Gastrocnemius medialis (tissue), 4 donors: ENCODE measurements at regions not wholly inside any gene's neighbourhood (a gene's known extent, or its start where the extent isn't known, plus 50 kb on each side); places are given as distances from the start of the nearest gene placed in this dataset.

Source experiments
- POLR2A ChIP-seq, 2 donors: fragments of 450-650 bp; IDR thresholded peaks; one replicate each; pipeline ENCODE4 v1.6.1; 2017; ENCODE audit warnings: antibody characterized with exemption in 2 of 2, mild to moderate bottlenecking in 2 of 2, moderate library complexity in 2 of 2
- TF ChIP-seq, protein P1 (sequence below), 5 experiments: fragments of 450-650 bp in 3 of 5; fragments of 200-600 bp in 2 of 5; sonication (generic) in 2 of 5; IDR thresholded peaks in 4 of 5; conservative IDR thresholded peaks in 1 of 5; 1 replicate in 4 of 5; 2 replicates in 1 of 5; pipeline ENCODE4 v1.5.1; 2016 to 2019; ENCODE audit warnings: antibody characterized with exemption in 5 of 5, mild to moderate bottlenecking in 3 of 5, moderate library complexity in 3 of 5

- TF ChIP-seq, protein P1, sequence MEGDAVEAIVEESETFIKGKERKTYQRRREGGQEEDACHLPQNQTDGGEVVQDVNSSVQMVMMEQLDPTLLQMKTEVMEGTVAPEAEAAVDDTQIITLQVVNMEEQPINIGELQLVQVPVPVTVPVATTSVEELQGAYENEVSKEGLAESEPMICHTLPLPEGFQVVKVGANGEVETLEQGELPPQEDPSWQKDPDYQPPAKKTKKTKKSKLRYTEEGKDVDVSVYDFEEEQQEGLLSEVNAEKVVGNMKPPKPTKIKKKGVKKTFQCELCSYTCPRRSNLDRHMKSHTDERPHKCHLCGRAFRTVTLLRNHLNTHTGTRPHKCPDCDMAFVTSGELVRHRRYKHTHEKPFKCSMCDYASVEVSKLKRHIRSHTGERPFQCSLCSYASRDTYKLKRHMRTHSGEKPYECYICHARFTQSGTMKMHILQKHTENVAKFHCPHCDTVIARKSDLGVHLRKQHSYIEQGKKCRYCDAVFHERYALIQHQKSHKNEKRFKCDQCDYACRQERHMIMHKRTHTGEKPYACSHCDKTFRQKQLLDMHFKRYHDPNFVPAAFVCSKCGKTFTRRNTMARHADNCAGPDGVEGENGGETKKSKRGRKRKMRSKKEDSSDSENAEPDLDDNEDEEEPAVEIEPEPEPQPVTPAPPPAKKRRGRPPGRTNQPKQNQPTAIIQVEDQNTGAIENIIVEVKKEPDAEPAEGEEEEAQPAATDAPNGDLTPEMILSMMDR (IDR thresholded peaks at IDR 0.05 in 4 of 5, conservative IDR thresholded peaks at IDR 0.05 in 1 of 5), result no peak
- TF ChIP-seq POLR2A (IDR thresholded peaks at IDR 0.05), result no peak
Measured at GRCh38 chr1:218763538-218763937, 410.1 kb upstream of the LYPLAL1 start.
